SKM-1 treated with dmso at 0.1 percent for 144 hours (cell line): ENCODE measurements at regions not wholly inside any gene's neighbourhood (a gene's known extent, or its start where the extent isn't known, plus 50 kb on each side); places are given as distances from the start of the nearest gene placed in this dataset.

Experiments used
- DNase-seq: peaks from one replicate; lab custom pipeline; 2025; ENCODE audit not compliant: unreplicated experiment; lab: John Stamatoyannopoulos, UW

DNA sequence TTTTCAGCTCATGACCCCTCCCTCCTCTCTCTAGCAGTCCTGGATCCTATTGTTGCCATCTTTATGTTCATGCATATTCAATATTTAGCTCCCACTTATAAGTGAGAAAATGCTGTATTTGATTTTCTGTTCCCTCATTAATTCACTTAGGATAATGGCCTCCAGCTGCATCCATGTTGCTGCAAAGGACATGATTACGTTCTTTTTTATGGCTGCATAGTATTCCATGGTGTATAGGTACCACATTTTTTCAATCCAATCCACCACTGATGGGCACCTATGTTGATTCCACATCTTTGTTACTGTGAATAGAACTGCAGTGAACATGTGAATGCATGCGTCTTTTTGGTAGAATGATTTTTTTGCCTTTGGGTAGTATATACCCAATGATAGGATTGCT, 188.4 kb downstream of the FOXL1 start:
- DNase-seq, result no peak

DNA sequence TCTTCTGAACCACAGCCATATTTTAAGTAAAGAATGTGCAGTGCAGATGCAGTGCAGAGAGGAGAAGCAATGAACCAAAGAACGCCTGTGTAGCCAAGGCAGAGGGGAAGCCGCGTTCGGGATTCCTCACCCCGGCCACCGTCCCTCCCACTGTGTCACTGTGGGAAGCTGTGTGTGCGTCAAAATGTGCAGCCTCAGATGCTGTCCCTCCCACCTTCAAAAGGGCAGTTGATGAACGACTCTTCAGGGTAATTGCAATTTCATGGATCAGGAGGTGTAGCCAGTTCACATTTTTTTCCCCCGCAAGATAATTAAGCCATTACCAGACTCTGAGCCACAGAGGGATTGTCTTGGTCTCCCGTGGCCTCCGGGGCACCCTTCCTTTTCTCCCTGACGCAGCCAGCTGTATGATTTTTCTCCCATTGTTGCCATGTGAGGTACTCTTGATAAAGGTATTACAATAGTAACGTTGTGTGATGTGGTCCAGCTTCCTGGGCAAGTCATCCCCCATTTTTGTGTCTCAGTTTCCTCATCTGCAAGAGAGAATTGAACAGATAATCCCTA, 190.0 kb downstream of the FOXL1 start:
- no peak for DNase-seq

DNA sequence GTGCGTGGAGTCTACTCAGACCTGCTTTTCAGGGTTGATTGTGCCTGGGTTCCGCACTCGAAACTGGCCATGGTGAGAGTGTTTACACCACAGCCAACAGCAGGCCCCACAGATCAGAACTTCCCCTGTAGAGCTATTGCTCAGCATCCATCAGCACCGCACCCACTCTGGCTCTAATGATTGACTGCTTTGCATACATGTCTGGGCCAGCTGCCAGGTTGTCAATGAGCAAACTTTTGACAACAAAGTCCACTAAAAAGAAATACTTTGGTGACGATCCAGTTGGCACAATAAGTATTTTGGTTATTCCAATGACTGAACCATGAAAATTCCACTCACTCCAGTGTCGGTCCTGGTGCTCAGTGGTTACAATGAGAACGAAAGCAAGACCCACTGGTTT, 190.7 kb downstream of the FOXL1 start:
- DNase-seq, result no peak

DNA sequence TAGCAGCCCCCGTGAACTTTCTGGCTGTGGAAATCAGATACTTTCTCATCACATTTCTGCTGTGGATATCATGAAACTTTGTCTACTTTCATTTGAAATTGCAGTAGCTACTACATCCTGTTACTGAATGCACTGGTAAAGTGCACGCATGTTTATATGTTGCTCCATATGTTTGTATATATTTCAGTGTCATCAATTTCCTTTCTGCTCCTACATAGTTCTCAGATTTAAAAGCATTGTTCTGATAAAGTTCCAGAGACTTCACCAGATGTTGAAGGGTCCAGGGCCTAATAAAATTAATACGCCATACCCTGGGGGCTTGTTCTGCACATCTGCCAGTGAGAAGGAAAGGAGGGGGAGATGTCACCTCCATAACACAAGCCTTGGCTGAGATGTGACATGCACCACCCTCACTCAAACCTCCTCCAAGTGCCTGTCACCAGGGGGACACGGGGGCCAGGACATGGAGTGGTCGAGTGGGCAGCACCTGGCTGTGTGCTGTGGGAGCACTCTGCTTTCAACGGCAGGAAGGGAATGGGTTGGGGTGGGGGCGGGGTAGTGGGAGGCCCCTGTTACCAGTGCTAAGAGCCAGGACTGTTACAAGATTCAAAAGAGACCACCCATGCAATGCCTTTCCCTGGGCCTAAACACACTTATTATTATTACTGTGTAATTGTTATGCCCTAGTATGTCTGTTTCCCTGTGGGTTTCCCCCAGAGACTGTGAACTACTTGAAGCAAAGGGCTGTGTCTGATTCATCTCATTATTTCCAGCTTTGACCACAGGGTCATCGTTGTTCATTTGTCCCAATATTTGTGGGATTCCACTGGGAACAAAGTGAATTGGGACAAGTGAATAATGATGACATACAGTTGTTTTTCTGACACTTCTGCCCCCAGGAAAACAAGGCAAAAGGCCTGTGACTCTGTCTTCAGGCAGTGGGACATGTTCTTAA, 193.4 kb downstream of the FOXL1 start:
- no peak for DNase-seq

DNA sequence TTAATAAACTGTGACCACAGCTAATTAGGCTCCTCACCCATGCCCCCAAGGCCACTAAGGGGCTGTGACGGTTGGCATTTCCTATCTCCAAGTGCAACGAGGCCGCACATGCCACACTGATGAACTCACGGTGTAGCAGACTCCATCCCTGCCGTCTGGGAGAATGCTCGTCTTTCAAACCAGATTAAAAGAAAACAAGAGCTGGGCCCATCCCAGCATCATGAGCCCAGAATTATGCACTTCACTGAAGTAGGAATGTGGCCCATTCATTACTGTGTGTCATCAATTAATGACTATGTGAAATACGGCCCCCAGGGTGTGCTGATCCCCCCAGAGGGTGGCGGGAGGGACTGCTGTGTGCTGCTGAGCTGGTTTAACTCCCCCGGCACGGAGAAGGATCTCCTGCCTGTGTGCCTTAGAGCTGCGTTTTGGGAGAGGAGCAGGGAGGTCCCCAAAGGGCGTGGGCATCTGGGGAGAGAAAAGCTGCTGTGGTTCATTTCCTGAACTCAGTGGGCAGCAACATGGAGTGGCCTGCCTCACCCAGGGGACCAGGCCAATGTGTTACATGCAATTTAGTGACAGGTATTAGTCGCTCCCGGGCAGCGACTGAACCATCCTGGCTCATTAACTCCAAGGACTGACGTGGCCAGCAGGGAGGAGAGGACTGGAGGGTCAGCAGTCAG, 194.5 kb downstream of the FOXL1 start:
- DNase-seq, result no peak

DNA sequence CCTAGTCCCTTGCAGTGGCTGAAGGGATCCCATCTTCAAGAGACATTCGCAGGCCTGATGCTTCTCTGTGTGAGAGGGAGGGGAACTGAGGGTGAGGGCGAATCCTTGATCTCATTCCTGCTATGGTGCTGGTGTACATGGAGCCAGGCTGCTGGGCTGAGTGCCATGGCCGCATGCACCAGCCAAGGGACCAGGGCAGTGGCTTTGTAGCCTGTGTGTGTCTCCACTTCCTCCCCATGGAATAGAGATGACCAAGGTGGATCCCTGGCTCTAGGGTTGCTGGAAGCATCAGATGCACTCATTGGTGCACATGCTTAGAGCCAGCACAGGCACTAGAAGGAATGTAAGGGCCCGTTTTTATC, 195.0 kb downstream of the FOXL1 start:
- no peak for DNase-seq

DNA sequence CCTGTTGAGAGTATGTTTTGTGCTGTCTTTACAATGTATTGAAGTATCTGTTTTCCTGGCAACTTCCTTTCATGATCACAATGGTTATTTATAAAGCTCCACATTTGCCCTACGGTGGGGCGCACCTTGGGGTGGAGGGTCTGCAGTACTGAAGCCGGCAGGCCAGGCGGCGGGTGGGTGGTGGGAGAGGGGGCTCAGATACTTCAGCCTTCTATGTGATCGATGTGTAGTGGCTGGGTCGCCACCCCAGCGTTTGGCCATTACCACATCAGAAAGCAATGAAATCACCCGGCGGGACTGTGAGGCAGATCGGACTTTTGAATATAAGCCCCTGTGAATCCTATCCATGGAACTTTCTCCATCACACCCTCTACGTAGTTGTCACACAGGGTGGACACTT, 196.6 kb downstream of the FOXL1 start:
- no peak for DNase-seq

DNA sequence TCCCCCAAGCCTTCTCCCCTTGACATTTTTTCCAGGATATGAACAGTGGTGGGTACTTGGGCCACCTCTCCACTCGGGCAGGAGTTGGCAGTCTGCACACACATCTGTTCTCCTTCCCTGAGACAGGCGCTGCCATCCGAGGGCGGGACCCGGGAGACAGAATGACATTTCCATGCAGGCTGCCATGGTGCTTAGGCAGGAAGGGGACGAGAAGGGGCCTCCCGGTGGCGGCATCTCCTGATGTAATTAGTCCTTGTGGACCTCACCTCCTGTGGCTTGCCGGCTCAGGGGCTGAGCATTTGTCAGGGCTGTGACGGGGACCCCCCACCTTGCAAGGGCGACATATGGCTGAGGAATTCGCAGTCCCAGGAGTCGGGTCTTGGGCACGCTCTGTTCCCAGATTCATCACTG, 197.2 kb downstream of the FOXL1 start:
- DNase-seq, result no peak

DNA sequence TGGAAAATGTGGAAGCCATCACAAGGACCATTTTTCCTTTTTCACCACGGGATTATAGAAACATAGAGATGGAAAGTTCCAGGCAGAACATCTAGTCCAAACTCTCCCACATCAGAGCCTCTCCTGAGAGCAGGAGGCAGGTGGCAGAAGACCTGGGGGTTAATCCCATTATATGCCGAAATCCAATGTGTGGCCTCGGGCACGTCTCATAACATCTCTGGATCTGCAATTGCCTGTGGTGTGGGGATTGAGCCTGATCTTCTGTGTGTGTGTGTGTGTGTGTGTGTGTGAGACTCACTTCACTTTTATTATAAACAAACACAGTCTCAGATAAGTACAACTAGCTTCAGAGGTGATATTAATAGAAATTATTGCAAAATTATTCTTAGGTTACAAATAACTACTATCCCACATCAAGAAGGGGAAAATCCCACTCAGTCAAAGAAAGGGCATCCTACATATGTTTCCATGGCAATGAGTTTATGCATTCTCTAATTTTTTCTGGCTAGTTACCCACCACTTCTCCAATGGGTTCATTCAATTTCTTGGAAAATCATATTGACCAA, 199.1 kb downstream of the FOXL1 start:
- no peak for DNase-seq

DNA sequence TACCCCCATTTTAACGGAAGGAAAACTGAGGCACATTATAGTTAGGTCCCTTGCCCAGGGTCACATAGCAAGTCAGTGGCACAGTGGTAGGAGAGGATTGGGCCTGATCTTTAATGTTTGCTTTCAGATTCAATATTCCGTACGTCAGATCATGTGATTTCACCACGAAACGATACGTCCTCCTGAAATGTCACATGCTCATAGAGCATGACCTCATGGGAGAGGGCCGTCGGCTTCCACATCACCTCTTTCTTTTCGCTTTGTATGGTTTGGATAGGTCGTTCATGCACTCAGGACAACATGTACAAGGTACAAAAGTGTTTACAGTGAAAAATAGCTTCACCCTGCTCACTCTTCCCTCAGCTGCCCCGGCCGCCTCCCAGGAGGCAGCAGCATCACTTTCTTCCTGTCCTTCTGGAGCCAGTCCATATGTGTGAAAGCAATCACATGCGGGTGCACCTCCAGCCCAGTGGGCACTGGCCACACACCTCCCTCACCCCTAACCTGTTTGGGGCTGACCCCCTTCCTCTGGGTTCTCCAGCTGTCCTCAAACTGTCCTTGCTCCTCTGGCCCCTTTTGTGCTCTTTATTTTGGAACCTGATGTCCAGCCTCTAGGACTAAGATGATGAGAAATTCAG, 199.9 kb downstream of the FOXL1 start:
- DNase-seq, result no peak

DNA sequence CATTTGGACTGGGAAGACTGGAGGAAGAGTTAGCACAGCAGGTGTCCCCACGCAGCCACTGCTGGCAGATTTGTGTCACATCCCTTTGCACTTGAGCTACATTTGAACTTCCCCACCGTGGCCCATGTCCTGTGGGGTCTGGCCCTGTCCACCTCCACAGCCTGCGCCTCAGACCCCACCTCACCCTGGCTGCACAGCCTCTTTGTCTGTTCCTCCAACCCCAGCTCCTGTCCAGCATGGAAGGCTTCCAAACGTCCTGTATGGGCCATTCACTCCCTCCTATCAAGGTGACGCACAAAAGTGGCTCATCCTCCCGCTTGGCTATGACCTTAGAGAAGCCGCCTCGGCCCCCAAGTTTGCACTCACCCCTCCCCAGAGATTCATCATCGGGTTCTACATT, 200.6 kb downstream of the FOXL1 start:
- DNase-seq, result no peak

DNA sequence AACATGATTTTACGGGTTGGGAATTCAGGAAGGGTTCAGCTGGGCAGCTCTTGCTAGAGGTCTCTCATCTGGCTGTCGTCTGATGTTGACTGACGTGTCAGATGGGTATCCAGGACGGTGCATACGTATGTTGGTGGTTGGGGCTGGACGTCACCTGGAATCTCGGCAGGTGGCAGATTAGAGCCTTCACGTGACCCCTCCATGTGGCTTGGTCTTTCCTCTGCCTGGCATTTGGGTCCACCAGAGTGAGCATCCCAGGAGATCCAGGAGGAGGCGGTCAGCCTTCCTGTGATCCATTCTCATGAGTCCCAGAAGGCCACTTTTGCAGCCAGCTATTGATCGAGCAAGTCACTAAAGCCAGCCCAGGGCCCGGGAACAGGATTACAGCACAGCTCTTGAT, 202.7 kb downstream of the FOXL1 start:
- no peak for DNase-seq

DNA sequence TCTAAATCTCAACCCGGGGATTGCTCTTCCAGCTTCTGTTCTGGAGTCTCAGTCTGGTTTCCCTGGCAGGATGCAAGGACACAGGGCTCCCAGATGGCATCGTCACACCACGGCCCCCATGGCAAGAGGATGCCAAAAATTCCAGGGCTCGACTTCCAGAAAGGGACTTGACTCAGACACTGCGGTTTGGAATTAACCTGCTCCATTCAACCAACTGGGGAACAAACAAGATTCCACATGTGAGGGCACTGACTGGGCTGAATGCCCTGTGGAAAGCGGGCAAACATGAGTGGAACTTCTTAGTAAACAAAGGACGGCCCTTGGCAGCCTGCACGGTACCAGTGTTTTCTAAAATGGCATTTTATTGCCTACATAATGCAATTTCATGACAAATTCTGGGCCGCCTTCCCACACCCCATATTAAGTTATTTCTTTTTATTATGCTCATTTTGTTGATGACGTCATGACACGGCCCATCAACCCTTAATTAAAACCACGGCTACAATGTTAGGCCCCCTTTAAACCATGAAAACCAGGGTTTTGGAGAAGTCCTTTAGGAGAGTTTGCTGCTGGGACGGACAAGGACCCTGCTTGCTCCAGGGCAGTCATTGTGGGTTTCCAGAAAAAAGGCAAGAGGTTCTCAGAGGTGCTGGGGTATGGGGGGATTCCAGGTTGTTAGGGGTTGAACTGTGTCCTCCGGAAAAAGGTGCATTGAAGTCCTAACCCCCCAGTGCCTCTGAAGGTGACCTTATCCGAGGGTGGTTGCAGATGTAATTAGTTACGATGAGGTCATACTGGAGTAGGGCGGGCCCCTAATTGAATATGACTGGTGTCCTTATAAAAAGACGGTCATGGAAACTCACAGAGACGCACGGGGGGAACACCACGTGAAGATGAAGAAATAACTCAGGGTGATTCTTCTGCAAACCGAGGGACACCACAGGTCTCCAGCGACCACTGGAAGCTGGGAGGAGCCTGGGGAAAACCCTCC, 205.6 kb downstream of the FOXL1 start:
- no peak for DNase-seq

DNA sequence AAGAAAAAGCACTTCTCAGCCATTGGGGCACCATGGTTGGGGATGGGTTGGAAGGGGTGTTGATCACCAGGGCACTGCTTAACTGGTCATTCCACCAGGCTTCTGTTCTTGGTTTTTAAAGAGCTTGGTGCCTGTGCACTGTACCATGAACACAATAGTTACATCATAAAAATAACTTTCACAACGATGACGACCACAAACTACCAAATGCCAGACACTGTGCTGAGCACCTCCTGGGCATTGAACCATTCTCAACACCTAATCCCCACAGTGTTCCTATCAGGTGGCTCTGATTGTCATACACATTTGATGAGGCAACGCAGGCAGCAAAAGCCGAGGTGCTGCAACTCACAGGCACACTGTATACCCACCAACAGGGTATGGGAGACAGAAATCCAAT, 208.0 kb downstream of the FOXL1 start:
- no peak for DNase-seq

DNA sequence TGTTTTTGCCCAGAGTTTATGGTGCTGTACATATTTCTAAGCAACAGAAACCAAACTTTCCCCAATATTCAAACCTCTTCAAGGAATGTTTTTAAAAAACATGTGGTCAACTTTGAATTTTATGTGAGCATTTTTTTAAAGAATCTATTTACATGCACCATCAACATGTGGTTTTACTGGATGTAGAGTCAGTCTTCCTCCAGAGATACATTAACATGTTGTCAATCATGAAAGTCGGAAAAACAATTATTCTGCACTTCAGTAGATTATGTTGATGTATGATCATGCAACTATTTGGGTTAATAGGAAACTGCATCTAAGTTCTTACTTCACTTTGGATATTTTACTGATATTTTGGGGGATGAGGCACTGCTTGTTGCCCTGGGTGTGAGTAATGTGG, 208.6 kb downstream of the FOXL1 start:
- DNase-seq, result no peak

DNA sequence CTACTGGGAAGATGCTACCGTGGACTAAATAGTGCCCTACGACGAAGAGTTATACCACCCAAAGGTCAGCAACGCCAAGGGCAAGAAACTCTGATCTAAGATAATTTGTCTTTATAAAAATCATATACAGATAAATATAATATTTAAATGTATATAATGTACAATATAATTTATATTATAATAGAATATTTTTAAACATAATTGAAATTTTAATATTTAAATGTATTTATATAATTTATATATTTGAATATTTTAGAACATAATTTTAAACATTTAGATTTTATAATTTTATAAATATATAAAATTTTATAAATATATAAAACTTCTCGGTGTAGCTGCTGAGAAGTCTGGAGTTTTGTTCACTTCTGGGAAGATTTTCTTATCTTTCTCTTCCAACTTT, 209.2 kb downstream of the FOXL1 start:
- no peak for DNase-seq

DNA sequence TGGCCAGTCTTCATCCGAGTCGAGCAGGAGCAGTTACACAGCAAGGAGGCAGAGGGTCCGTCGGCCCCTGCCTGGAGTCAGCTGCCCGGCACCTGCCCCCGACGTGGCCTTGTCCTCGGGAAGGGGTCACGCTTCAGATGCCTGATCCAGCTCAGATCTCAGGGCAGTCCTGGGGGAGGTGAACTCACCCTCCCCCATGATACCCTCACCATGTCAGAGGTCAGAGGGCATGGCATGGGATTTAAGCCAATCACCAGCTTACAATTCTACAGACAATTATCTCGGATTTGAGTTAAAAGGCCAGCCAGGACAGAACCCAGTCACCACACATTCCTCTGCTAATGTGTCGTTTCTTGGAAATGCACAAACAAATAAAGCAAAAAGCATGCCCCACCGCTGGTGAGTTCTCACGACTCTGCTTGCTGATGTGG, 211.3 kb downstream of the FOXL1 start:
- DNase-seq, result no peak

DNA sequence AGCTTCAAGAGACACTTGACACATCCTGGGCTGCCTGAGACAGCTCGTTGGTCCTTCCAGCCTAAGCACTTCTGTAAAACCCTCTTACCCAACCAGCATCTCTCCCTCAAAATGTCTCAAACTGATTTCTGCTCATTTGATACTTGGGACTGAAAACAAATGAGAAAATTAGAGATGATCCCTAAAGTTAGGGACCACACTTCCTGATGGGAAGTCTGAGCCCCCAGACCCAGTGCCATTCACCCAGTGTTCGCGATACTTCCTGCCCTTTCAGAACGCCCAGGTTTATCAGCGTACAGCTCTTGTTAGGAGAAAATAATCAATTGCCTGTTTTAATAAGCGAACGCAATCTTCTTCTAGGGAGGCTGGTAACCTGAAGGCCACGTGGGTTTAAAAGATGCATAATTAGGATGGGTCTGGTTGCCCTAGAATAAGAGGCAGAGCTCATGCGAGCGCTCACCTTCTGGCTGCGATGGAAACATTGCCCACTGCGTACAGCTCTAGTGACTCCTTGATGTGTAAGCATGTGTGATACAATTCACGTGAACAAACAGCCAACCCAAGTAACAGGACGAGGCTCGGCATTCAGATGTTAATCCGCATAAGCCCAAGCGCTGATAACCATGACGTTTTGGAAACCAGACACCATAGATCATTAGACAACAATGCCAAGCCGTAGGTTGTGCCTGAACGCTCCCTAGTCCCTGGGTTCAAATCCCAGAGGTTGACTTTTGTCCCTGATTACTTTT, 213.1 kb downstream of the FOXL1 start:
- no peak for DNase-seq

DNA sequence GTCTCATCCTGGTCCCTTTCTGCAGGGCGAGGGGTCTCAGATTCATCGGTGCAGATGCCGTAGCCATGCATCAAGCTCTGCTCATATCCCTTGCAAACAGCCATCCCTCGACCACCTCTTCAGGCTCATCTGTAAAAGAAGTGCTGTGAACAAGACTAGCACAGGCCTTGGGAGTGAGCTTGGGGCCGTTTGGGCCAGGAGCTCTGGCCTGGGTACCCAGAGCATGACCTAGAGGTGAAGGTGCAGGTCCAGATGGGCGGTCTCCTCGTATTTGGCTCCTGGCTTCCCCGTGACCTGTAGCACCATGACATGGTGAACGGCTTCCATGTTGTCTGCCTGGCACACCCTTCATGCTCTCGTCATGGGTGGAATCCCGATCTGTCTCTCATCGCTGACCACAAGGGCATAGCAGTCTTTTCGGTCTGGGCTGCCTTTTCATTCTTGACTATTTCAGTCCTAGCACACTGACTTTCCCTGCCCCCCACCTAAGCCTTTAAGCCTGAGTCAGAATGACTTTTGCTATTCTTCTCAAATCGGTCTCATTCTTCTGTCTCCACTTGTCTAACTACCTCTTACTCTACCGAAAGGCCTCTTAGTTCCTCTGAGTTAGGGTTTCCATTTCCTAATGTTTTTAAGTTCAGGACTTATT, 216.0 kb downstream of the FOXL1 start:
- DNase-seq, result no peak
